Memory B cell (primary cell): ENCODE measurements at regions not wholly inside any gene's neighbourhood (a gene's known extent, or its start where the extent isn't known, plus 50 kb on each side); places are given as distances from the start of the nearest gene placed in this dataset.
A peak's percentile ranks its signal among the peaks of the same experiment; 100 is the strongest.

Experiments used
- ATAC-seq: fragments of 150-1000 bp; cut with Tn5 transposase; 2 replicates; pipeline ENCODE4 v1.10.0; 2021; ENCODE audit warnings: low read depth, mild to moderate bottlenecking, moderate library complexity
- DNase-seq, 2 donors: peaks; one replicate each; pipeline ENCODE4 v3.0.0; 2022; ENCODE audit warnings: low spot score in 2 of 2
- H3K27ac Mint-ChIP-seq: one replicate; pipeline ENCODE4 v1.8.0; 2022; ENCODE audit warnings: mild to moderate bottlenecking, moderate library complexity, mixed read lengths
- H3K27me3 Mint-ChIP-seq: one replicate; pipeline ENCODE4 v1.8.0; 2022; ENCODE audit warnings: mixed read lengths
- H3K36me3 Mint-ChIP-seq: one replicate; pipeline ENCODE4 v1.8.0; 2022; ENCODE audit warnings: mild to moderate bottlenecking, mixed read lengths
- H3K4me1 Mint-ChIP-seq: one replicate; pipeline ENCODE4 v1.8.0; 2022; ENCODE audit warnings: mixed read lengths
- H3K4me3 Mint-ChIP-seq: one replicate; pipeline ENCODE4 v1.8.0; 2022; ENCODE audit warnings: mild to moderate bottlenecking, moderate library complexity, mixed read lengths
- H3K9me3 Mint-ChIP-seq: one replicate; pipeline ENCODE4 v1.8.0; 2022; ENCODE audit warnings: mixed read lengths

DNA sequence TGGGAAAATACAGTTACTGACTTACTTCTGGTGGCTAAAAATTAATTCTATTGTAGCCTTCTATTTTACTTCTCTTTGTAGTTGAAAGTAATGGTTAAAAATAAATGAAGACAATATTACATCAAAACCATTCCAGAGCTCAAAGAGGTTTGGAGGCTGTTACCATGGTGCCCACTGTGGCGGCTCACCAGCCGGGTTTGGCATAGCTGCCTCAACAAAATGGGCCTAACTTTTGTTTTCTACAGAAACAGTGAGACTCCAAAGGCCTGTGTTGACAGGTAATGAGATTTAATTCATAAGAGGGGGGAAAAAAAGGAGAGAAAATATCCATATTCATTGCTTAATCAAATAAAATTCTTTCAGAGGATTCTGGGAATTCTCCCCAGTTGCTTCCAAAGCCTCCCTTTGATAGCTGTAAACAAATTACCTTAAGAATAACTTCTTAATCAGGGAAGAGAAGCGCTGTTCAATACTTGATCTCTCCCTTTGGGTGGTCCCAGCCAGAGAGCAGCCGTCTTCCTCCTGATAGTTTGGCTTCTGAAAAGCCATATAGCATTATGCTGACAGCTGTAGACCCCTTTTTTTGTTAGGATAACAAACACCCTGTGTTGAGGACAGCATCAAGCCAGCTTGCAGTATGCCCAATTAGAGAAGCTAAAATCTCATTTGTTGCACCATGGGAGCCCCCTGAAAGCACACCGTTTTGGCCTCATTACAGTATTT is 266.8 kb downstream of the NEDD1 start:
- H3K27ac Mint-ChIP-seq, result no peak overlapping the region
- H3K36me3 Mint-ChIP-seq, result no peaks in the 10 kb centered on the region
- no peak overlapping the region for H3K4me3 Mint-ChIP-seq
- peaks cover 3% of the 10 kb centered on the region for H3K9me3 Mint-ChIP-seq
- no peak for ATAC-seq
- peaks cover under 1% of the 10 kb centered on the region for H3K4me1 Mint-ChIP-seq
- peaks cover 4% of the 10 kb centered on the region for H3K27me3 Mint-ChIP-seq
- no peak for DNase-seq

- Mint-ChIP-seq H3K27ac (no peak overlapping the region), H3K4me3 (no peak overlapping the region), H3K4me1 (no peaks in the 10 kb centered on the region), H3K9me3 (peaks cover 3% of the 10 kb centered on the region), H3K36me3 (no peaks in the 10 kb centered on the region), H3K27me3 (peaks cover 2% of the 10 kb centered on the region)
- ATAC-seq (no peak), DNase-seq (no peak)
Observed at GRCh38 chr12:97177481-97177880, 270.4 kb downstream of the NEDD1 start.

GRCh38 chr12:97181571-97182265 is 274.7 kb downstream of the NEDD1 start:
- no peak overlapping the region for H3K27ac Mint-ChIP-seq
- H3K27me3 Mint-ChIP-seq, result no peaks in the 10 kb centered on the region
- H3K4me3 Mint-ChIP-seq, result no peak overlapping the region
- peaks cover 3% of the 10 kb centered on the region for H3K9me3 Mint-ChIP-seq
- DNase-seq (no peak), ATAC-seq (no peak)
- H3K36me3 Mint-ChIP-seq, result no peaks in the 10 kb centered on the region
- H3K4me1 Mint-ChIP-seq, result no peaks in the 10 kb centered on the region

DNA sequence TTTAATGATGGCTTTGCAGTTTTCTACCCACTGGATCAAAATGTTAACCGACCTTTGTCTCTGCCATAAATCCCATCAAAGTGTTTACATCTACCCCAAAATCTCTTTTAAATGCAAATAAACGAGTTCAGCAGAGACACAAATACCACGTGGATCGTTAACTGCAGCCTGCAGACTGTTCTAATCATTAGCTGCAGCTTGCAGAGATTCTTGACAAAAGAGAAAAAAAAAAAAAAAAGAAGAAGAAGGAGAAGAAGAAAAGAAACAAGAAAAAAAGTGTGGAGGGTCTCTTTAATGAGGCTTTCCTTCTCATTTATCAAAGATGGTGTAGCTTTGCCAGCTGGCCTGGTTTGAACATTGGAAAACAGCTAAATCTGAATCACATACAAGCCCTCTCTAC is 275.7 kb downstream of the NEDD1 start:
- Mint-ChIP-seq H3K4me1 (no peaks in the 10 kb centered on the region), H3K27ac (no peak overlapping the region), H3K9me3 (peaks cover 3% of the 10 kb centered on the region), H3K27me3 (no peaks in the 10 kb centered on the region), H3K36me3 (no peaks in the 10 kb centered on the region), H3K4me3 (no peak overlapping the region)
- ATAC-seq (no peak), DNase-seq (no peak)

DNA sequence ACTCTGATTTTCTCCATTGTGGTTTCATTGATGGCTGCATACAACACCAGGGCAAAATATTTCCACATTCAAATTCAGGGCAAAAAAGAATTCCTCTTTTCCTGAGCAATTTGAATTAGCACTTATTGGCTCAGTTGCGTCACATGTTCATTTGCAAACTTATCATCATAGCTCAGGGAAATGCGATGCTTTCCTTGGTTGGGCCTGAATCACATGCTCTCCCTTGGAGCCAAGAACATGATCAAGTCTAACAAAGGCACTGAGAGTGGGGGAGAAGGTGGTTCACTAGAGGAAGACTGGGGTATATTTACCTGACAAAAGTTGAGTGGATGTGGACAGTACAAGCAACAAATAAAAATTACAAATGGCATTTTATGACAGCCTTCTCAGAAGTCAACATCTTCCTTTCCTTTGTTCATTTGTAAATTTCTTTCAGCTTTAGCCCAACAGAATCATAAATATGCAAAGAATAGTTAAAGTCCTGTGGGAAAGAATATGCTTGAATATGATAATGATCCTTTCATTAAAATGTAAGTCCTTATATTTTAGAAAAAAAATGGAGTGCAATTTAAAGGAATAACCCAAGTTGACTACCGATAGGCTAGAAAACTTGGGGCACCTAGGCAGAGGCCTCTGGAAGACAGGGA is 277.2 kb downstream of the NEDD1 start:
- peaks cover 1% of the 10 kb centered on the region for H3K9me3 Mint-ChIP-seq
- H3K4me1 Mint-ChIP-seq, result no peaks in the 10 kb centered on the region
- H3K36me3 Mint-ChIP-seq, result no peaks in the 10 kb centered on the region
- no peaks in the 10 kb centered on the region for H3K27me3 Mint-ChIP-seq
- no peak for DNase-seq
- no peak overlapping the region for H3K4me3 Mint-ChIP-seq
- ATAC-seq, result no peak
- H3K27ac Mint-ChIP-seq, result no peak overlapping the region

- Mint-ChIP-seq H3K4me3 (no peak overlapping the region), H3K36me3 (no peaks in the 10 kb centered on the region), H3K9me3 (peaks cover 1% of the 10 kb centered on the region), H3K27me3 (no peaks in the 10 kb centered on the region), H3K4me1 (no peaks in the 10 kb centered on the region), H3K27ac (no peak overlapping the region)
- DNase-seq (no peak), ATAC-seq (no peak)
Observed at GRCh38 chr12:97185567-97185966, 277.0 kb upstream of the RMST start.

- Mint-ChIP-seq H3K4me3 (no peak overlapping the region), H3K27ac (no peak overlapping the region), H3K36me3 (no peaks in the 10 kb centered on the region), H3K9me3 (no peaks in the 10 kb centered on the region), H3K27me3 (peaks cover under 1% of the 10 kb centered on the region), H3K4me1 (no peaks in the 10 kb centered on the region)
- no peak for DNase-seq
- no peak for ATAC-seq
Observed at GRCh38 chr12:97194546-97194945, 268.1 kb upstream of the RMST start.

DNA sequence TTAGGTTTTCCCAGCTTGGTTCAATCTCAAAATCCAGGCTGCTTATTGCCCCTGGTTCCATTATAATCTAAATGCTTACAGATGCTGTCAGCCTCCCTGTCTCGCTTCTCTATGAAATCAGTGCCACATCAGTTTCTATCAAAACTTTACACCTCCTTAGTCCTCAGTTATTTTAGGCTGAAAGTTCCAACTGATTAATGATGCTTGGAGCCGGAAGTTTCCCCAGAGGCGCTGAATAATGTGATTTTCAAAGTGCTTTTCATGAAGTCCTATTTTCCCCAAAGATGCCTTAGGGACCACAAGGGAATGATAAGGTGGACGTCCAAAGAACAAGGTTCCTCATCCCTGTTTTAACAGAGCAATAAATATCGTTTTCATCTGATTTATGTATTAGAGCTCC is 262.4 kb upstream of the RMST start:
- ATAC-seq (no peak), DNase-seq (no peak)
- H3K27ac Mint-ChIP-seq, result no peak overlapping the region
- H3K36me3 Mint-ChIP-seq, result no peaks in the 10 kb centered on the region
- no peaks in the 10 kb centered on the region for H3K4me1 Mint-ChIP-seq
- peaks cover 1% of the 10 kb centered on the region for H3K27me3 Mint-ChIP-seq
- no peaks in the 10 kb centered on the region for H3K9me3 Mint-ChIP-seq
- H3K4me3 Mint-ChIP-seq, result no peak overlapping the region

DNA sequence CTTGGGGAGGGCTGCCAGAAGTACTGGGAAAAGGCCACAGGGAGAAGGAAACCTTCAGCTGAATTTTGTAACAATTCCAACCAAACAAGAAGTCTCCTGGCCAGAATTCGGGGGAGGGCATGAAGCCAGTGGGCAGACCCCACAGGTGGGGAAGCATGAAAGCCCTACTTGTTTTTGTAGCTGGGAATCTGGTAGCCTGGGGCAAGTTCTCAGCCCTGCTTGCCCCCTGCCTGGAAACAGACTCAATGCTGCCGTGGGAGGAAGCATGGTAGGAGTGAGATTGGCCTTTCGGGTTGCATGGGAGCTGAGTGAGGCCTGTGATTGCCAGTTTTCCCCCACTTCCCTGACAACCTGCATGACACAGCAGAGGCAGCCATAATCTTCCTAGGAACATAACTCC is 259.2 kb upstream of the RMST start:
- peaks cover 1% of the 10 kb centered on the region for H3K9me3 Mint-ChIP-seq
- peaks cover 1% of the 10 kb centered on the region for H3K27me3 Mint-ChIP-seq
- ATAC-seq, result no peak
- DNase-seq, result no peak
- no peak overlapping the region for H3K4me3 Mint-ChIP-seq
- H3K27ac Mint-ChIP-seq, result no peak overlapping the region
- H3K4me1 Mint-ChIP-seq, result no peaks in the 10 kb centered on the region
- H3K36me3 Mint-ChIP-seq, result no peaks in the 10 kb centered on the region

DNA sequence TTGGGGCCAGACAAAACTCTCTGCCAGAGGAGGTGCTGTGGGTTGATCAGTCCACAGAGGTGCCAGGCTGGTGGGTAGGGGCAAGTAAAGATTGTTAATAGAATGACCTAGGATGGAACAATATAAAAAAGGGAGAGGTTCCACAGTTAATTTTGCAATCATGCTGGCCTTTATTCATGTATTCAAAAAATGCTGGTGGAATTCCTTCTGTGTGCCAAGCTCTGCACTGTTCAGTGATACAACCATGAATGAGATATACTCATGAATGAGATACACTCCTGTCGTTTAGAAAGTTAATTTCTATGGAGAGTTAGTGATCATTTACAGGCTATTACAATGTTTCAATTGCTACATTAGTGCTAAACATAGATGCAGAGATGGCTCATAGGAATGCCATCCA is 252.6 kb upstream of the RMST start:
- Mint-ChIP-seq H3K36me3 (no peaks in the 10 kb centered on the region), H3K4me1 (no peaks in the 10 kb centered on the region), H3K9me3 (peaks cover 6% of the 10 kb centered on the region), H3K27me3 (peaks cover 7% of the 10 kb centered on the region), H3K4me3 (no peak overlapping the region), H3K27ac (no peak overlapping the region)
- DNase-seq (no peak), ATAC-seq (no peak)

- Mint-ChIP-seq H3K36me3 (no peaks in the 10 kb centered on the region), H3K27me3 (peaks cover 7% of the 10 kb centered on the region), H3K27ac (no peak overlapping the region), H3K4me3 (no peak overlapping the region), H3K4me1 (no peaks in the 10 kb centered on the region), H3K9me3 (peaks cover 6% of the 10 kb centered on the region)
- ATAC-seq (no peak), DNase-seq (no peak)
Observed at GRCh38 chr12:97211416-97211930, 251.1 kb upstream of the RMST start.

DNA sequence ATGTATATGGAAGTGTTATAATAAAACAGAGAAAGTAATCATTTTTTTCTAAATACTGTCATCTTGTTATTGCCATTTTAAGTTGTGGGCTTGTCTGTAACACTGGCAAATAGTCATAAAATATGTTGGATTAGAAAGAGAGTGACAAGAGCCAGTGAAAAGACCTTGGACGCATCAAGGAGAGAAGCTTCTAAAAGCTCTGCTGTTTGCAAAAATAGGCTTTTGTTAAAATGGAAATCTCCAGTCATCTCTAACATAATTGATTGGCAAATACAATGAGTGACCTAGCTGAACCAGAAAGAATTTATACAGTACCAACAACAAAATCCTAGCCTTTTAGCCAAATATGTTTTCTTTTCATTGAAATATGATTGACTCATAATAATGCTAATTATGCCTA is 245.8 kb upstream of the RMST start:
- no peak for DNase-seq
- Mint-ChIP-seq H3K9me3 (no peaks in the 10 kb centered on the region), H3K27me3 (peaks cover 13% of the 10 kb centered on the region), H3K4me3 (no peak overlapping the region), H3K27ac (no peak overlapping the region), H3K4me1 (no peaks in the 10 kb centered on the region), H3K36me3 (no peaks in the 10 kb centered on the region)
- no peak for ATAC-seq

- peaks cover 6% of the 10 kb centered on the region for H3K4me1 Mint-ChIP-seq
- DNase-seq (no peak), ATAC-seq (peak; percentile 38)
- no peaks in the 10 kb centered on the region for H3K36me3 Mint-ChIP-seq
- H3K27ac Mint-ChIP-seq, result no peak overlapping the region
- H3K27me3 Mint-ChIP-seq, result peaks cover 8% of the 10 kb centered on the region
- H3K4me3 Mint-ChIP-seq, result no peak overlapping the region
- no peaks in the 10 kb centered on the region for H3K9me3 Mint-ChIP-seq
Observed at GRCh38 chr12:97222391-97222790, 240.2 kb upstream of the RMST start.

- Mint-ChIP-seq H3K27me3 (peaks cover 8% of the 10 kb centered on the region), H3K36me3 (no peaks in the 10 kb centered on the region), H3K4me3 (no peak overlapping the region), H3K9me3 (no peaks in the 10 kb centered on the region), H3K27ac (no peak overlapping the region), H3K4me1 (peaks cover 6% of the 10 kb centered on the region)
- DNase-seq (no peak), ATAC-seq (no peak)
Observed at GRCh38 chr12:97223419-97223818, 239.2 kb upstream of the RMST start.
